Stimulated activated effector memory CD8-positive, alpha-beta T cell treated with anti-CD3 and anti-CD28 coated beads, Interleukin-12 subunit alpha, Interleukin-12 subunit beta, amount 100 ng/mL, for 72 hours (primary cell): ENCODE measurements at regions not wholly inside any gene's neighbourhood (a gene's known extent, or its start where the extent isn't known, plus 50 kb on each side); places are given as distances from the start of the nearest gene placed in this dataset.

Experiments
- ATAC-seq: fragments of 150-1000 bp; cut with Tn5 transposase; 2 replicates; pipeline ENCODE4 v1.10.0; 2021
- DNase-seq, 2 donors: peaks; one replicate each; pipeline ENCODE4 v3.0.0; 2021 to 2022; ENCODE audit warnings: low spot score in 2 of 2
- H3K27ac Mint-ChIP-seq: one replicate; pipeline ENCODE4 v1.8.0; 2022; ENCODE audit warnings: mild to moderate bottlenecking, mixed read lengths
- H3K36me3 Mint-ChIP-seq: one replicate; pipeline ENCODE4 v1.8.0; 2022; ENCODE audit warnings: mild to moderate bottlenecking, mixed read lengths
- H3K4me1 Mint-ChIP-seq: one replicate; pipeline ENCODE4 v1.8.0; 2022; ENCODE audit warnings: mixed read lengths
- H3K4me3 Mint-ChIP-seq: one replicate; pipeline ENCODE4 v1.8.0; 2022; ENCODE audit warnings: mild to moderate bottlenecking, mixed read lengths
- H3K9me3 Mint-ChIP-seq: one replicate; pipeline ENCODE4 v1.8.0; 2022; ENCODE audit warnings: mixed read lengths

DNA sequence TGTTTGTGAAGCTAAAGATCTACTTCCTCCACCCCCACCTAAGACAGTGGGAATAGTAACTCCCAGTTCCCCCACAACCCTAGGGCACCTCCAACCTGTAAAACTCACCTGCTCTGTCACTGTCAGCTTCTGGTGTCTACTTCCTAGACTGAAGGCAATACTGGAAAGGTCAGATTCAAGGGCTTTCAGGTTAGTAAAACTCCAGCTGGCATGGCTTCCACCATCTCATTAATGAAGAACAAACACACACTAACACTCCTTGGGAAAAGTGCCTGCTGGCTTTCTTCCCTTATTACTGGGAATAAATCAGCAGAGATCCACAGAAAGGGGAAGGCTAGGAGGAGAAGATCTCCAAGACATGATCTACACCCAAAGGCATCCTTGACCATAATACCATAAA, 109.9 kb downstream of the TMEM174 start:
- peaks cover 3% of the 10 kb centered on the region for H3K9me3 Mint-ChIP-seq
- ATAC-seq (no peak), DNase-seq (no peak)
- no peaks in the 10 kb centered on the region for H3K4me1 Mint-ChIP-seq
- H3K36me3 Mint-ChIP-seq: no peaks in the 10 kb centered on the region
- no peak overlapping the region for H3K27ac Mint-ChIP-seq
- H3K4me3 Mint-ChIP-seq: no peak overlapping the region

DNA sequence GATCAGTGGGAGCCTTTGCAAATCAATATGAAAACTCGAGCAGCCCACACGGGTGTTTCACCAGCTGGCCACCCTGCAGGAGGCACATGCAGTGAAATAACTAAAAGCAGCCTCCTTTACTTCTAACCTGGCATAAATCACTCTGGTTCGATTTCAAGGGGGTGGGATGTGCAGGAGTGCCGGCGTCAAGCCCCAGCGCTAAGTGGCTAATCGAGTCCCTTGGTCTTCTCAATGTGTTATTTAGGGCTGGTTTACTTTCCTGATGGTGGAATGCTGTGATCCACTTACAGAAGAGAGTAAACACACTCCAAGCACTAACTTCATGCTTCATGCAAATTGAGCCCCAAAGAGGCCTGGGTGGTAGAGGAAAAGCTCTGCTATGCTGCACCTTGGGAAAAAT, 109.4 kb downstream of the TMEM174 start:
- no peak for DNase-seq
- Mint-ChIP-seq H3K27ac (no peak overlapping the region), H3K4me3 (no peak overlapping the region), H3K36me3 (no peaks in the 10 kb centered on the region), H3K9me3 (peaks cover under 1% of the 10 kb centered on the region), H3K4me1 (no peaks in the 10 kb centered on the region)
- no peak for ATAC-seq

DNA sequence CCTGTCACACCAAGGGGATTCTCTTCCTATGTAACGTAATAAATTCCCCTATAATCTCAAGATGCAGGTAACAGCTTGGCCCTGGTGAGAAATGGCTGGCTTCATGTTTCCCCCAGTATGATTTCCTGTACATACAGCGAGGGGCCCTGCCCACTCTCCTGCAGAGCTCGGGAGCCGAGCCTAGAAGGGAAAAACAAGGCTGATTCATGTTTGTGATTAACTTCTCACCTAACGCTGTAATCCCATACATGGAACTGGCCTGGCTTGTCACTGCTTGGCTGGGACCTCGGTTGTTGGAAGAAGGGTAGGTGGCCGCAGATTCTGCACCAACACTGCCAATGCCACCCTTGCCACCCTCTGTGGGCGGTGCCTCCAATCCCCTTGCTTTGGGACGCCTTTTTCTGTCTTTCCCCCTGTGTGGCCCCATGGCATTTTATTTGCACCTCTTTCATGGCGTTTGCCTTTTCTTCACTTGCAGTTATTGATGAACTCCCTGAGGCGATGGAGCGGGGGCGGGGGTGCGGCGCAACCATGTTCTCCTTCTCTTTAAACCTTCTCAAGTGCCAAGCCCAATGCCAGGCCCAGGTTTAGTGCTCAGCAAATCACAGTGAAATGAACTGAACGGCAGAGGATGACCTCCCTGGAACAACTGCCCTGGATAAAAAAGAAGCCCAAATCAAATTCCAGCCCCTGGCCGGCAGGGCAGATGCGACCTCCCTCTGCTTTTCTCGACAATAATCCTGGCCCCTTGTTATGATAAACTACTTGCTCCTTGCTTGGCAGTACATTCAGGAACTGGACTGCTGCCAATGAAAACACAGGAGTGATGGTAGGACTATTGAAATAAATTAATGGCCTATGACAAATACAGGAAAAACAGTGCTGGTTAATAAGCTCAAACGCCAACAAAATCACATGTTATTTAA, 108.1 kb downstream of the TMEM174 start:
- H3K27ac Mint-ChIP-seq: no peak overlapping the region
- H3K9me3 Mint-ChIP-seq: no peaks in the 10 kb centered on the region
- ATAC-seq (no peak), DNase-seq (no peak)
- H3K36me3 Mint-ChIP-seq: no peaks in the 10 kb centered on the region
- H3K4me3 Mint-ChIP-seq: no peak overlapping the region
- no peaks in the 10 kb centered on the region for H3K4me1 Mint-ChIP-seq

DNA sequence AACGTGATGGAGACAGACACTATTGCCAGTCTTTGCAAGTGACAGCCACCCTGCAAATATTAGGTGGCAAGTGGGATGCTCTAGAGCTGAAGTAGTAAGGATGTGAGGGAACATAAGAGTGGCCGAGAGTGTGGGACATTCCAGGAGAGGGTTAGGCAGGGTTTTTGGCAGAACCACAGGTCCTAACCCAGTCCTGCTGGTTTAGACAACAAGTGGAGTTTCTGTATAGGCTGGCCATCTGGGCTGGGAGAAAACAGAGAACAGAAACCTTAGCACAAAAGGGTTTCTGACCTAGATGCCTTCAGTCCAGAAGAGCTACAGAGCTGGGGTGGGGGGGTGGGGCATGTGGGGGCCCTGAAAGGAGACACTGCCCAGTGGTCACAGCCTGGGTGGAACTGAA, 107.4 kb downstream of the TMEM174 start:
- H3K9me3 Mint-ChIP-seq: no peaks in the 10 kb centered on the region
- H3K27ac Mint-ChIP-seq: no peak overlapping the region
- H3K4me1 Mint-ChIP-seq: no peaks in the 10 kb centered on the region
- no peaks in the 10 kb centered on the region for H3K36me3 Mint-ChIP-seq
- ATAC-seq (no peak), DNase-seq (no peak)
- no peak overlapping the region for H3K4me3 Mint-ChIP-seq

DNA sequence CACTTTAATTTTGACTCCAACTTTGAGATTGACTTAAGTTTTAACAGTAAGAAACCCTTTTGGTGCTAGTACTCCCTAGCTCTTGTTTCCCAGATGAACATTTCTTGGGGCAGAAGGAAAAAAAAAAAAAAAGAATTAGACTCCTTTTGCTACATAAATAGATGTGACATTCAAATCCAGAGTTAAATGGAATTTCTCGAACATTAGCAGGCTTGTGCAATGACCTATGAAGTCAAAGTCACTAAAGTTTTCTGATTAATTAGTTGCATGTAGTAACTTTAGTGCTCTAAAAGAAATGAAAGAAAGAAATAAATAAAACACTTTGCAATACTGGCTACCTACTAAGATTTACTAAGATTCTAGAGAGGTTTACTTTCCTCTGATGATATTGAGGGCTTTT, 106.8 kb downstream of the TMEM174 start:
- H3K4me1 Mint-ChIP-seq: no peaks in the 10 kb centered on the region
- no peak overlapping the region for H3K27ac Mint-ChIP-seq
- no peaks in the 10 kb centered on the region for H3K36me3 Mint-ChIP-seq
- H3K9me3 Mint-ChIP-seq: no peaks in the 10 kb centered on the region
- H3K4me3 Mint-ChIP-seq: no peak overlapping the region
- DNase-seq (no peak), ATAC-seq (no peak)

DNA sequence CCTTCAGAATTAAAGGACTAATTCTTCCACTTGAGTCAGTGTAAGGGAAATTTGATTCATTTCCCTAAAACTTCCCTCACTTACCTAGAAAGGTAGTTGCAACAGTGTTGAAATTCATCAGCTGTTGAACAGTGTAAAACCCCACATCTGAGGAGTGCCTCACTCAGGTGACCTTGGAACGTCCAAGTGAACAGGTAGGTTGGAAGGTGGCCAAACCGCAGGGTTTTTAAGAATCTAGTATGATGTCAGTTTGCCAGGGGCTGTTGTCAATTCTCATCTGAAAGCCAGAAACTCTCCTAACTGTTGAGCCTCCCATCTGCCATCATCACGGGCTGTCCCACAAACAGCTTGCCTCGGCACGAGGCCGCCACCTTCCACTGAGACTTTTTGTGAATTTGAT, 105.7 kb downstream of the TMEM174 start:
- no peak overlapping the region for H3K27ac Mint-ChIP-seq
- H3K4me3 Mint-ChIP-seq: no peak overlapping the region
- ATAC-seq (no peak), DNase-seq (no peak)
- no peaks in the 10 kb centered on the region for H3K9me3 Mint-ChIP-seq
- H3K4me1 Mint-ChIP-seq: no peaks in the 10 kb centered on the region
- H3K36me3 Mint-ChIP-seq: no peaks in the 10 kb centered on the region

DNA sequence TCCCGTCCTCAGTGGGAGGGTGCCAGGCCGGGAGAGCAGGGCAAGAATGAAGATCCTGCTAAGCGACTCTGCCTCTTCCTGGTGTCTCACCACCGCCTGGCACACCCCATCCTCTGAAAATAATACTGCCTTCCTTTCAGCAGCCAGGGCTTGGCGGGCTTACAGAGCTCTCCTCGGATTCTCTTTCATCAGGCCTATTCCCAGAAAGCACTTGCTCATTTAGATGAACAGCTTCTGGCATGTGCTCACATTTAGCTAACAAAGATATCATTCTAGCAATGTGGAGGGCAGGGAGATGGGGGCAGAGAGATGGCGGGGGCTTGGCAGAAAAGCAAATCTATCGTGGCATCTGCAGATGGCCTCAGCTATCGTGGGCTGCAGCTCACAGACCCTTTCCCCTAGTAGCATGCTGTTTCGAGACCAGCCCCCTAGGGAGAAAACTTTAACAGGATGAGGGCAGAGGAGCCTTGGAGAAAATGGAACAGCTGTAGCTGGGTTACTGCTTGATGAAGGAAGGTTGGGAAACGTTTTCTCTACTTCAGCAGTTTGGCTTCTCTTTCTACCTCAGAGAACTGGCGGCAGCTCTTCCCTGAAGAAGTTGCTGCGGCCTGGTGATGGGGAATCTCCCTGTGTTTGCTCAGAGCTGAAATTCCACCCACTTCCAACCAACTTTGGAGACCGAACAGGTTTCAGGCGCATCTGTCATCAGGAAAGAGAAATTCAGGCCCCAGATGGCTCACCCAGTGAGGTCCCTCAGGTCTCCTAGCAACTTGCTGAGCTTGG, 102.1 kb downstream of the TMEM174 start:
- no peak for ATAC-seq
- H3K4me1 Mint-ChIP-seq: no peaks in the 10 kb centered on the region
- no peaks in the 10 kb centered on the region for H3K9me3 Mint-ChIP-seq
- no peak for DNase-seq
- no peak overlapping the region for H3K27ac Mint-ChIP-seq
- H3K4me3 Mint-ChIP-seq: no peak overlapping the region
- no peaks in the 10 kb centered on the region for H3K36me3 Mint-ChIP-seq

DNA sequence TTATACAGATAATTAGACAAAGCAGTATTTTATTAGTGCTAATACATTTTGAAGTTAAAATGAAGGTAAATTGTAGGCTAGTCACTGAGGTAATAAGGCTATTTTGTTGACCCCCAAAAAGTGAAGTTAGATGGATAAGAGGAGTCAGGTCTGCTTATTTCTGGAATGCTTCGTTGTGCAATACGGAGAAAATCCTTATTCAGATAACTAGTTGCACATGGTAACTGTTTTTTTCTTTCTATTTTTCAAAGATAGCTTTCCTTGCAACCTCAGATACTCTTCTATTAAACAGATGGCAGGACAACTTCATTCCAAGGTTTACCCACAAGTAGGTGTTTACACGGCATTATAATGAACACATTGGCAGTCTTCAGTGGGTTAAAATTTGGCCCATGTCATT, 101.1 kb downstream of the TMEM174 start:
- DNase-seq (no peak), ATAC-seq (no peak)
- Mint-ChIP-seq H3K4me1 (no peaks in the 10 kb centered on the region), H3K36me3 (no peaks in the 10 kb centered on the region), H3K9me3 (no peaks in the 10 kb centered on the region), H3K4me3 (no peak overlapping the region), H3K27ac (no peak overlapping the region)

DNA sequence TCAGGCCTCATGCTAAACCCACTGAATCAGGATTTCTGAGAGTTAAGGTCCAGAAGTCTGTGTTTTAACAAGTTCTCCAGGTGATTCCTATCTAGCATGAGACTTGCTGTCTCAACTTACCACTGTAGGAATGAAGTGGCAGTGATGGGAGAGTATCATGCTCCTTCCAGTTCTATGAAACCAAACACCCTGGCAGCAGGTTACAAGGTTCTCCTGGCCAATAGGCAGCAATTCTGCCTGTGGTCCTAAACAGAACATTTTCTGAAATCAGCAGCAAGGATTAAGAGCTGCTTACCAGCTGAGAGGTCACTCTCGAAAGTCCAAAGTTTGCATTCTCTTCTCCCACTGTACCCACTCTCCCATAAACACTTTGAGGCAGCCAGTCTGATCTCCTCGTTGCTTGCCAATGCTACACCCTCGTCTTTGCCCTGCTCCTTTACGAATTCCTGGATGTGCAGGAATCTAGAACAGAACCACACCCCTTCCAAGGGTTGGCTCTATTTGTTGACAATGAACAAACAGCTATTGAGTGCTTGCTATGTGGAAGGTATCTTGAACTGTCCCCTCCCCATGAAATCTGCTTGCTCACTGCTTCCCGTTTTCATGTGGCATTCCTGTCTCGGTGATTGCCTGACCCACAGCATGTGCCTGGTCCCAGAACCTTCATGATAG, 100.5 kb downstream of the TMEM174 start:
- no peak overlapping the region for H3K4me3 Mint-ChIP-seq
- no peak for ATAC-seq
- H3K27ac Mint-ChIP-seq: no peak overlapping the region

DNA sequence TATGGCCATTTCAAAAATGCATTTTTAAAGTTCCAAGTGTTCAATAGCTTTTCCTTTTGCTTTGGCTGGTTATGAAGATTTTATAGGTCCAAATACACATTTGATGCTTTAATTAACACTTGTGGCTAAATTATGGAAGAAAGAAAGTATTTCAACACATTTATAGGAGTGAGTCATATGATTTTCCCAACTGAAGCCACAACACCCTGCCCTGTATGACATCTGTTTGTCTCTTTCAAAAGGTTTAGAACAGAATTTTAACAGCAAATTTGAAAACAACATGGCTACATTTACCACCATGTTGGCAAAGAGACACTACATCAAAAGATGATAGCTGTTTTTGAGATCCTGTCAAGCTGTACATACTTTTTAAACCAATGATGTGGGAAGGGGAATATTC, 99.4 kb downstream of the TMEM174 start:
- DNase-seq: no peak
- Mint-ChIP-seq H3K36me3 (no peaks in the 10 kb centered on the region), H3K4me1 (no peaks in the 10 kb centered on the region), H3K4me3 (no peak overlapping the region), H3K9me3 (no peaks in the 10 kb centered on the region), H3K27ac (no peak overlapping the region)
- ATAC-seq: no peak

More for the DNA sequence above, 100.5 kb downstream of the TMEM174 start:
- no peaks in the 10 kb centered on the region for H3K4me1 Mint-ChIP-seq
- H3K9me3 Mint-ChIP-seq: no peaks in the 10 kb centered on the region
- no peak for DNase-seq
- H3K36me3 Mint-ChIP-seq: no peaks in the 10 kb centered on the region

DNA sequence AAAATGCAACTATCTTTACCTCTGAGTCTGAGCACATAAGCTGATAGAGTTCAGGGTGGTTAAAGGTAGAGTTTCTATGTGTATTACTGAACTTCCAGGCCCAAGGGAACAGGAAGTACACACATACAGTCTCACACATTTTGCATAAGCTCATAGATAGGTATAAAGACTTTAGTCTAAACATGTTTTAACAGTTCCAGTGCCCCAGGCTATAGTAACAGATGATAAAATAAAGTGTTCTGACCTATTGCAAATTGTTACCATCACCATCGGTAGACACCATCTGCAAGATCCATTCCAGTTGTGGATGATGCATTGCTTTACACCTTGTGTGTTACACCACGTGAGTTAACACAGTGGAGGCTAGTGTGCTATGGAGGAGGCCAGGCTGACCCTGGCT, 95.8 kb downstream of the TMEM174 start:
- DNase-seq (no peak), ATAC-seq (no peak)
- H3K9me3 Mint-ChIP-seq: no peaks in the 10 kb centered on the region
- no peak overlapping the region for H3K27ac Mint-ChIP-seq
- H3K36me3 Mint-ChIP-seq: no peaks in the 10 kb centered on the region
- peaks cover 6% of the 10 kb centered on the region for H3K4me1 Mint-ChIP-seq
- no peak overlapping the region for H3K4me3 Mint-ChIP-seq

DNA sequence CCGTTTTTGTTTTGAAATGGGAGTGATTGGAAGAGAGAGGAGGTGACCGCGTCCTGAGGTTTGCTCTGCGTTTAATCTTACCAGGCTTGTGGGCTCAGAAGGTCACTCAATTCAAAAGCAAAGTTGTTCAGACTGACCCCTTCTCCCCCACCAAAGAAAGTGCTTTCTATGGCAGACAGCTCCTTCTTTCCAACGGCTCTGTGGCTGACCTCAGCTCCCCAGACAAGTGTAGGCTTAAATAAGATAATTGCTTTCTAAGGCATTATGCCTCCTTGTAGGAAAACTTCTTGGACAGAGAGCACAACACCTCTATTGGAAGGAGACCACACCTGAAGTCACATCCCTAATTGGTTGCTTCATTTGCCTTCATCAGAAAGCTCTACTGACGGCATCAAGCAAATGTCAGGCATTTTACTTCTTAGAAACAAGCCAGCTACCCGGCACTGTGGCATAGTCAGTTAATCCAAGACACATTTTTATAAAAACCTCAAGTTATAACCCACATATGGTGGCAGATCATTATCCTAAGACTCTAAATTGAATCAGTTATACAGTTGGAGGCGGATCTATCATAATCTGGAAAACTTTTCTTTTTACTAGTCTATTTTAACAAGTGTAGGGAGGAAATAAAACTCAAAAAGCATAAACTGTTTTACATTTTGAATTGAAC, 94.9 kb downstream of the TMEM174 start:
- ATAC-seq (no peak), DNase-seq (no peak)
- Mint-ChIP-seq H3K27ac (no peak overlapping the region), H3K36me3 (no peaks in the 10 kb centered on the region), H3K4me1 (peaks cover 6% of the 10 kb centered on the region), H3K9me3 (no peaks in the 10 kb centered on the region), H3K4me3 (no peak overlapping the region)

DNA sequence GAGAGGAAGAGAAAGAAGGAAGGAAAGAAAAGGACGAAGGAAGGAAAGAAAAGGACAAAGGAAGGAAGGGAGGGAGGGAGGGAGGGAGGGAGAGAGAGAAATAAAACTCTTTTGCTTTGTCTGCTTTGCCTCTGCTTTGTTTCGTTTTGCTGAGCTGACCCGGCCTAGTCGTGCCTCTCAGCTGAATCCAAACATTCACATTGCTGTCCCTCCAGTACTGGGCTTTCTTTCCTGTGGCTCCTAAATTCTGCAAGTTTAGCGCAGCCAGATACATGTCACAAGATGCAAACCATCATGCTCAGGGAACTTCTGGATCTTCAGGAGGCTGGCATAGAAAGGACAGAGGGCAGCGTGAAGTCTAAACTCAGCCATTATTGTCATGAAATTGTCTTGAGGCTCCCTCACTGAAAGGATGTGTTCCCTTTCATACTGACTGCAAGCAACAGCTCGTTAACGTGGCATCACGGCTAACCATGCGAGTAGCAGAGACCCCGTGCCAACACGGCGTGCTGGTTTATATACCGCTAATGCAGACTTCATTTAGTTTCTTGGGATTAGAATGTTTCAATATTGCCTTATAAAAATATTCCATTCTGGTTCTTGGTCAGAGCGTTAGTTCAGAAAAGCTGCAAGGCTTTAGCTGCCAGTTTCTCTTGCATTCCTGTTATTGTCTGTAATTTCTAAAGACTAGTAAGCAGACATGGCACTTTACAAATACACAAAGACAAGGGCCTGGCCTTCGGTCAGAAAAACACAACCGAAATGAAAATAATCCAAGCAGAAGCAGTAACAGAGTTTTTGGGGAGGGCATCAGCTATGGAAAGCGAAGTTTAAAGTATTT, 94.2 kb downstream of the TMEM174 start:
- H3K27ac Mint-ChIP-seq: no peak overlapping the region
- no peak overlapping the region for H3K4me3 Mint-ChIP-seq
- H3K9me3 Mint-ChIP-seq: no peaks in the 10 kb centered on the region
- H3K4me1 Mint-ChIP-seq: peaks cover 6% of the 10 kb centered on the region
- ATAC-seq (no peak), DNase-seq (no peak)
- no peaks in the 10 kb centered on the region for H3K36me3 Mint-ChIP-seq

DNA sequence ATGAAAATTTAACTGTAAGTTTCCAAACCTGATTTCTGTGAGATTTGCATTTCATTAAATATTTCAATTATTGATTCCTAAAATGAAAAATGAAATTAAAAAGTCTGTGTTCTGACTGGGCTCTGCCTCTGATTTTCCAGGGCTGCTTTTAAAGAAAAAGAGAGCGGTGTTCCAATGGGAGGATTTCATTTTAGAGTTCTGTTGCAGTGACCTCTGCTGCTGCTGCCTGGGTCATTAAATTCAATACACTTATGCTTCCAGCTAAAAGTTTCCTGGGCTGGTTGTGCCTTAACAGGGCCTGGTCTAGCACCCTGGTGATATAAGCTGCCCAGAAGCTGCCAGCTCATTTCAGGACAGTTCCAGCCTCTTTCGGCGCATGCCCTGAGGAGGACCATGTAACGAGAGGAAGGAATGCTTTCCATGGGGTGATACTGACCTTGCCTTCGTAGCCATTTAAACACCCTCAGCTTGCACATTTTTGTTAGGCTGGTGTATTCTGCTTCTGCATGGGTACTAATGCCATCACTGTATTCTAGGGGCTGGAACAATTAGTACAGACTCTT, 93.3 kb downstream of the TMEM174 start:
- Mint-ChIP-seq H3K4me1 (peaks cover 6% of the 10 kb centered on the region), H3K4me3 (no peak overlapping the region), H3K9me3 (no peaks in the 10 kb centered on the region), H3K27ac (no peak overlapping the region), H3K36me3 (no peaks in the 10 kb centered on the region)
- ATAC-seq (no peak), DNase-seq (no peak)
